G401 (cell line): ENCODE measurements at regions not wholly inside any gene's neighbourhood (a gene's known extent, or its start where the extent isn't known, plus 50 kb on each side); places are given as distances from the start of the nearest gene placed in this dataset.
"Not testable (repeated sequence)": the region's sequence is repeated elsewhere in the genome, so short reads cannot be mapped to it uniquely, and the experiment has no call there.

ENCODE experiments used
- DNase-seq: peaks from one replicate; pipeline ENCODE4 v3.0.0-alpha.2; 2015; ENCODE audit warnings: low spot score
- in situ Hi-C: cut with HindIII; loops from 2 replicates; pipeline ENCODE4 v1.10.0; 2016; ENCODE audit warnings: low sequenced_read_pairs, mixed read lengths

DNA sequence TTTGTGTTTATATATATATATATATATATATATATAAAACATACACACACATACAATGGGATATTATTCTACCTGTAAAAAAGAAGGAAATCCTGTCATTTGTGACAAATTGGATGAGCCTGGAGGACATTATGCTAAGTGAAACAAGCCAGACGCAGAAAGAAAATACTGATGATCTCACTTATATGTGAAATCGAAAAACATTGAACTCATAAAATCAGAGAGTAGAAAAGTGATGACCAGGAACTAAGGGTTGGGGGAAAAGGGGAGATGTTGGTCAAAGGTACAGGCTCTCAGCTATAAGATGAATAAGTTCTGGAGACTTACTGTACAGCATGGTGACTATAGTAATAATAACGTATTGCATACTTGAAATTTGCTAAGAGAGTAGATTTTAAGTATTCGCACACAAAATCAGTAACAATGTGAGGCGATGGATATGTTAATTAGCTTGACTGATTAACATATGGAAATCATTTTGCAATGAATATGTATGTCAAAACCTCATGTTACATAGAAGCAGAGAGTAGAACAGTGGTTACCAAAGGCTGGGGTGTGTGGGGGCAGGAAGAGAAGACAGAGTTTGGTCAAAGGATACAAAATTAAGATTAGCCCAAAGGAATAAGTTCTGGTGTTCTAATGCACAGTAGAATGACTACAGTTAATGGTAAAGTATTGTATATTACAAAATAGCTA is 92.3 kb upstream of the PHACTR1 start:
- in situ Hi-C loops: no loop called here
- DNase-seq: no peak

DNA sequence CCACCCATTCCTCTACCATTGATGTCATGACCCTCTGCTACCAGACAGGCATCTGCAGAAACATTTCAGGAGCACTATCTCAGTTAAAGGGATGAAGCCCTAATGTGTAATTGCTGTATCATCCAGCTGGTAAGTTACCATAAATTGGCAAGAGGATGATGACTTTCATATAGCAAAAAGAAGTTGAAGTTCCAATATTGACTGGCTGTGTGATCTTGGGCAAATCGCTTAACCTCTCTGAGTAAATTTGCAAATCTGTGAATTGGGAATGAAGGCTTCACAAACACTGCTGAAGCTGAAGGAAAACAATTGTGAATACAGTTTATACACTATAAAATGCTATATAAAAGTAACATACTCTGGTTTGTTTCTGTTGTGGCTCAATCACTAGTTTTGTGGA is 89.5 kb upstream of the PHACTR1 start:
- no peak for DNase-seq
- in situ Hi-C loops: no loop called here

DNA sequence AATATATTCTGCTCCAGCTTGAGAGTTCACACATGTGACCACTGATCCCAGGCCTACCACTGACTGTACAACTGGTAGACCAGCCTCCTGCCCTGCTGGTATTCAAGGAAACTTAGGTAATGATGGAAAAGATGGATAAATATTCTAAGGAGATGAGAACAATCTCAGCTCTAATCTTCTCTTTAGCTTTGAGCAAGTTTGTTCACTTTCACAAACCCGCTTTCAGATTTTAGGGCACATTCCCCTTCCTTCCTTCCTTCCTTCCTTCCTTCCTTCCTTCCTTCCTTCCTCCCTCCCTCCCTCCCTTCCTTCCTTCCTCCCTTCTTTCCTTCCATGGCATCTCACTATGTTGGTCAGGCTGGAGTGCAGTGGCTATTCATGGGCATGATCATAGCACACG is 88.2 kb upstream of the PHACTR1 start:
- no peak for DNase-seq
- in situ Hi-C loops: no loop called here

DNA sequence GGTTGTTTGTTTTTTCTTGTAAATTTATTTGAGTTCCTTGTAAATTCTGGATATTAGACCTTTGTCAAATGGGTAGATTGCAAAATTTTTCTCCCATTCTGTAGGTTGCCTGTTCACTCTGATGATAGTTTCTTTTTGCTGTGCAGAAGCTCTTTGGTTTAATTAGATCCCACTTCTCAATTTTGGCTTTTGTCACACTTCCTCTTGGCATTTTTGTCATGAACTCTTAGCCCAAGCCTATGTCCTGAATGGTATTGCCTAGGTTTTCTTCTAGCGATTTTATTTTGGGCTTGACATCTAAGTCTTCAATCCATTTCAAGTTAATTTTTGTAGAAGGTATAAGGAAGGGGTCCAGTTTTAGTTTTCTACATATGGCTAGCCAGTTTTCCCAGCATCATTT is 82.8 kb upstream of the PHACTR1 start:
- in situ Hi-C loops, DNase-seq: not testable (repeated sequence)

DNA sequence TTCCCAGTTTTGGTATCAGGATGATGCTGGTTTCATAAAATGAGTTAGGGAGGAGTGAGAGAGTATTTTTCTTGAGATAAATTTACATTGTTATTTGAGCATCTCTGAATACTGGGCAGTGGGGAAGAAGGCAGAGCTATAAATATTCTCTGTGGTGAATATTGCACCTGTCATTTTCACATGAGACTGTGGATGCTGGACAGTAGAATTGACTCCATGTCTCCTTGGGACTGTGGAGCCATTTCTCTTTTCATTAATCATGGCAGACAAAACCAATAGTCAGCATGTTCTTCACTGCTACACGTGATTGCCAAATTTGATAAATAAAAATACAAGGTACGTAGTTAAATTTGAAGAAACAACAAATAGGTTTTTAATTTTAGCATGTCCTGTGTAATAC is 81.2 kb upstream of the PHACTR1 start:
- in situ Hi-C loops: no loop called here
- DNase-seq: no peak

DNA sequence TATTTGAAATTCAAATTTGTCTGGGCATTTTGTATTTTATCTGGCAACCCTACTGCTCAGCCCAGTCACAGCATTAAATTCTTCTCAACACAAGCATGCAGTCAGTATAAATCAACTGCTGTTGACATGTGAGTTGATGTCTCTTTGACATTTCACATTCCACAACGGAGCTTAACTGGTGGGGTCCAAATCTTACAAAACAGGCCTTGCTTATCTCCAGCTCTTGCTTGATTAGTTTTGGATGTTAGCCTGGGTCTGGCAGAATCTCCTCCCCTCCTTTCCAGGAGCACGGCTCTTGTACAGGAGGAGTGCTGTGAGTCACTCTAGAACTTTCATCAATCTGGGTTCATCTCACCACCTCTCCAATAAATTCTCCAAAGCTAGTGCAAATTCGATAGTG is 80.8 kb upstream of the PHACTR1 start:
- no peak for DNase-seq
- in situ Hi-C loops: no loop called here

DNA sequence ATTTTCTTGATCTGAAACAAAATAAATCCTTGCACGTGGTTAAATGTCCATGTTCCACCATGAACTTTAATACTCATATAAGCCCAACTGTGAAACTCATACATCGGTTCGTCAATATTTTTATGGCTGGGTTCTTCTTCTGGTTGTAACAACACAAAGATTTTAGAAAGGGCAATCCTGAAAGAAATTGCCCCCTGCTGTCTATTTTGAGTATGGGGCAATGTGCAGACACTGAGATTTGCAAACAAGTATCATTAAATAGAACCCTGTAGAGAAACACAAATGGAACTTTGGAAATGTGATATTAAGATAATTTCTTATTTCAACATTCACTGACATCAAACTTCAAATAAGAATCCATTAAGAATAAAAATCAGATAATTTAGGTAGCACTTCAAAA is 80.2 kb upstream of the PHACTR1 start:
- in situ Hi-C loops: no loop called here
- DNase-seq: no peak

DNA sequence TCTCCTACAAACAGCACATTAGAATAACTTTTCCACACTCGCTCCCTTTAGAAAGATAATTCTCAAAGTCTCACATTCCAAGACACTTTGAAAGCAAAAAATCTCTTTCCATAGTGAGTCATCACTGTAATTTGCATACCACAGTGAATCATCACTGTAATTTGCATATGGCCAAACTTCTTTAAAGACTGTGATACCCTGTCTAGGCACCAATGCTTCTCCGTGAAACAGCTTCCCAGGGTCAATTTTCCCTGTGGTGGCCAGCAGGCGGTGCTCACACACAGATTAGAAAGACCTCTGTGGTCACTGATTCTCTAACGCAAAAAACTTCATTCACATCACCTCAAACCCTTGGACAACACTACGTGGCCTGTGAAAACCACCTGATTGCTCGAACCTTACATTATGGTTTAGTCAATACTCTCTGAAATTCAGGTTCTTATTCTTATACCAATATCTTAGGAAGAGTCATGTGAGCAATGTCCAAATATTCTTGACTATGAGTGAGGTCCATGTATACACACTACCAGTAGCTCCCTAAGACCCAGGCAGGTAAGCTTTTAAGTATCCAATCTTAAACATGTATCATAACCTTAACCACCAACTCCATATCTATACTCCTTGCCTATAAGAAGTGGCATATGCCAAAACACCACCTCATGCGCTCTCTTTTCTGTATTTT is 78.5 kb upstream of the PHACTR1 start:
- peak; percentile 58 for DNase-seq
- in situ Hi-C loops: no loop called here

DNA sequence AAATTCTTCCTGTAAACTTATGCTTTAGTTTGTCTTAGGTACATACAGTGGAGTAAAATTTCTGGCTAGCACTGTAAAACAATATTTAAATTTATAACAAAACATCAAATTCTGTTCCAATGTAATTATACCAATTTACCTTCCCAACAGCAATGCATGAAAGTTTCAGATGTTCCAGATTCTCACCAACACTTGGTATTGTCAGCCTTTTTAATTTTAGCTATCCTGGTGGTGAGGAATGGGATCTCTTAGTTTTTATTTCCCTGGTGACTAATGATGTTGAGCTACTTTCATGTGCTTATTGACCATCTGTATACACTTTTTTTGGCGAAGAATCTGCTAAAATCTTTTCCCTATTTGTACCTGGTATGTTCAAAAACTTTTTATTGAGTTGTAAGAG is 76.1 kb upstream of the PHACTR1 start:
- in situ Hi-C loops: no loop called here

DNA sequence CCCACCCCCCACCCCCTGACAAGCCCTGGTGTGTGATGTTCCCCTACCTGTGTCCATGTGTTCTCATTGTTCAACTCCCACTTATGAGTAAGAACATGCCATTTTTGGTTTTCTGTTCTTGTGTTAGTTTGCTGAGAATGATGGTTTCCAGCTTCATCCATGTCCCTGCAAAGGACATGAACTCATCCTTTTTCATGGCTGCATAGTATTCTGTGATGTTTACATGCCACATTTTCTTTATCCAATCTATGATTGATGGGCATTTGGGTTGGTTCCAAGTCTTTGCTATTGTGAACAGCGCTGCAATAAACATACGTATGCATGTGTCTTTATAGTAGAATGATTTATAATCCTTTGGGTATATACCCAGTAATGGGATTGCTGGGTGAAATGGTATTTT is 74.8 kb upstream of the PHACTR1 start:
- DNase-seq, in situ Hi-C loops: not testable (repeated sequence)

More for the DNA sequence above, 76.1 kb upstream of the PHACTR1 start:
- no peak for DNase-seq

DNA sequence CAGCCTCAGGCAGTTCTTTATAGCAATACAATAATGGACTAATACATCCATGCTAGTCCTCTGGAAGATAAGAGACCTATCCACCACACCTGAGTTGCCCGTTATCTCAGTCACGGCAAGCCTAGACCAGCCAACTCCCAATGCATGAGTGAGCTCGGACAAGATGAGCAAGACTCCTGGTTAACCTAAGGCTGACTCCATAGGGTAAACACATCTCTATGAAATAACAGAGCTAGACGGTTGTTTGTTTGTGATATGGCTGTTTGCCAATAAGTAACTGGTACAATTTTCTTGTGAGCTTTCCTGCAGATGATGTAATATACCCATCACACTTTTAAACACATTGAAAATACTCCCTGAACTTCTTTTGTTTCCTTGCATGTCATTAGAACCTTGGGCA is 70.6 kb upstream of the PHACTR1 start:
- no peak for DNase-seq
- in situ Hi-C loops: no loop called here

DNA sequence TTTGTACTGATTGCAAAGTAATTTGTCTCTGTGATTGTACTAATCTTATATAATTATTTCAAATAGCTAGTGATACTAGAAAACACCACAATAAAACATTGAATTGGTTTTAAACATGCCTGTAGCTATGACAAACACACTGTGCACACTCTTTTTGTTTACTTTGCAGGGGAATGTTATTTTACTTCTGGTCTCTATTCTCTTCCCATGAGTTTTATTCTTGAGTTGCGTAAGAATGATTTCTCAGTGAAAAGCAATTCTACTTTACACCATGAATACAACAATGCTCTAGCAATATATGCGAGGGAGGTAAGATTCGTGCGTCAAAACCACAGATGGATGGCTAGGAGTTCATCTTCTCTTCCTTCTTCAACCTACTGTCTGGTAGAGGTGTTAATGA is 68.4 kb upstream of the PHACTR1 start:
- in situ Hi-C loops: no loop called here
- no peak for DNase-seq

DNA sequence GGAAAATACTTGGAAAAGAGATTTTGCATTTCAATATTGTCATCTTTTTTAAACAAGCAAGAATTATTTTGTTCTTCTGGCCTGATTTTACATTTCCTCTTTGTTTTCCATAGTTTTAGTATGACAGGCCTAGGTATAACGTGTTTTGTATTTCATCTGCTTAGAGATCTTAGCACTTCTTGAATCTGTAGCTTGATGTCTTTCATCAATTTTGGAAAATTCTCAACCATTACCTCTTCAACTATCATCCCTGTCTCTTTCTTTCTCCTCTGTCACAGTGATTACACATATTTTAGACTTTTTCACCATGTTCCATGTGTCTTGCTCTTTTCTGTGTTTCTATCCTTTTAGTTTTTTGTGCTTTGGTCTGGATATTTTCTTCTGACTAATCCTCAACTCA is 67.2 kb upstream of the PHACTR1 start:
- in situ Hi-C loops: no loop called here
- DNase-seq: no peak

DNA sequence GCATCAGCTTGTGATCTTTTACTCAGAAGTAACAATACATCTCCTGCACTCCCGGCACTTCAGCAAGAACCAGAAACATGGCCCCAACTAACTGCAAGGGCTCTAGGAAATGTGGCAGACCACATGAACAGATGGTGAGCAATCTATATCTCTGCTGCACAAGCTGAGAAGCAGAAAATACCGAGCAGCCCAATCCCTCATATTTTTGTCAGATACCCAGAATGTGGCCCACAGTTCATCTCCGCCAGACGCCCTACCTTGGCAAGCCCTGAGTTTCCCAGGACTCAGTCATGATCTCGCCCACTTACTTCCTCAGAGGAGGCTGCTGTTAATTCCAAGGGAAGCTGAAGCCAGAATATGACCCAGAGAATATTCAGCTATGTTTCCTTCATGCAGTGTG is 63.1 kb upstream of the PHACTR1 start:
- DNase-seq: peak; percentile 83
- in situ Hi-C loops: no loop called here

DNA sequence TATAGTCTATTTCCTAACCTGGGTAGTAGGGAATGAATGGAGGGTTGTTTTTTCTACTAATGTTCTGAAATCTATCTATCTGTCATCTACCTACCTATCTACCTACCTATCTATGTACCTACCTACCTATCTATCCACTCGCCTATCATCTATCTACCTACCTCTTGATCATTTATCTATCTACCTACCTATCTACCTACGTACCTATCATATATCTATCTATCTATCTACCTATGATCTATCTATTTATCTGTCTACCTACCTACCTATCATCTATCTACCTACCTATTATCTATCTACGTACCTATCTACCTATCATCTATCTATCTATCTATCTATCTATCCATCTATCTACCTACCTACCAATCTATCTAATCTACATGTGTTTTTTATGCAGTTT is 62.5 kb upstream of the PHACTR1 start:
- DNase-seq: no peak
- in situ Hi-C loops: no loop called here

DNA sequence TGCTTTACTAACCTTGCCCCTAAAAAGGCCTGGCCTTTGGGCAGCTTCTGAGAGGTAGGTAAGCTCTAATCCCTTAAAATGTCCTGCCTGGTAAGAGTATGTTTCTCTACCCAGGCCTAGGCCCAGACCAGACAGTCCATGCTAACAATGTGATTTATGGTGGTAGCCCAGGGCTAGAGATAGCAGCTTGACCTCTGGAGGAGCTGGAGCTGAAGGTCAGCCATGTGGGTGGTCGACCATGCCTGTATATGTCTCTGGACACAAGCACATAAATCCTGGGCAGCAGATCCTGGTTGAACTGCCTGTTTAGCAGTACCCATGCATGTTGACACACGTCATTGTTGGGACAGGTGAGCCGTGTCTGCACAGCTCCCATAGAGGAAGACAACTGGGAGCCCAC is 62.1 kb upstream of the PHACTR1 start:
- no peak for DNase-seq
- in situ Hi-C loops: no loop called here

DNA sequence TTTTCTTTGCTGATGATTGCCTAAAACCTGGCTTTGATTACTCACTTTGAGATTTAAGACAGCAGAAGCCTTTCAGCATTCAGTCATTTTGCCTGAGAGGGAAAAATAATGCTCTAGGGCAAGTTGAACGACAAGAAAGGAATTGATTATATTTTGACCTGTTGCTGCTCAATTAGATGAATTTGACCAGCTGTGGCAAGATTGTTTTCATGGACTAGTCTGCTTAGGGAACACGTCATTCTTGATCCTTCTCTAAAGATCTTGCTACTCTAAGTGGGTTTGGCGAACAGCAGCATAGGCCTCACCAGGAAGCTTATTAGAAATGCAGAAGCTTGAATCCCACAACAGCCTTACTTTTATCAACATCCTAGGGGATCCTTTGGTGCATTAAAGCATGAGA is 59.7 kb upstream of the PHACTR1 start:
- no peak for DNase-seq
- in situ Hi-C loops: no loop called here

DNA sequence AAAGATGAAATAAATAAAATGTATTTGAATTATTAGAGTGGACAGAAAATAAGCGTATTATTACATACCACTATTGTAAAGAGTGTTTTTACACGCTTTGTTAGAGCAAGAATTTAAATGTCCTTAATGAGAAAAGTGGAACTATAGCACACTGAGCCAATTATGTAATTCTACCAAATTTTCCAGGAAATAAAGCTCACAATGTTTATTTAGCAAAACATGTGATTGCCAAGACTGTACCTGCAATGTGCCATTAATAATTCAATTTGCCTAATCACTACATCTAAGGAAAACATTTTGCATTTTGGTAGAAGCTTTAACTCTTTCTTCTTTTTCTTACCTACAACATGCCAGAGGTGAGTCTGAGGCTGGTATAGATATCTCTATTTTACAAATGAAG is 58.7 kb upstream of the PHACTR1 start:
- no peak for DNase-seq
- in situ Hi-C loops: no loop called here

DNA sequence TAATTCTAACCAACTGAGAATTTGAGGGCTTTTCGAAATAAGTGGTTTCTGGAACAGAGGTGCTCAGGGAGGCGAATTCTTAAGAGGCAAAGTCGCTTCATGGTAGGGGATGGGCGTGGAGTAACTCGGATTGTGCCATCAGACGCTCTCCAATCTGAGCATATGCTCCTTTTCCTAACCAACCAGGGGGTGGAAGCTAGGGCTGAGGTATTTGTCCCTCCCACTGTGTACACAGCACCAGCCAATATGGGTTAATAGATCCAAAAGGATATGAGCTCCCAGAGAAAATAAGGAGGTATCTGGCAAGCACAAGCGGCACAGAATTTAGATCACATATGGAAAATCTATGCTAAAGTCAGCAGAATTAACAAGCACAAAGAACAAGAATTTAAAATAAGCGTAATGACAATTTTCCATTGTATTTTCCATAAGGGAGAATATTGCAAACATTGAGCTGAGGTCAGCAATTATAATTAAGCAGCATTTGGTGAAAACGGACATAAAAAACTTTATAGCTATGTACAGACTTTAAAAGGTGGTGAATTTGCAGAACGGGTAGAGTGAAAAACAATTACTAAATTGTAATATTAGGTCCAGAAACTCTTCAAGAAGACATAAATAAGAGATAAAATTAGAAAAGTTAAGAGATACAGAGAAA is 55.0 kb upstream of the PHACTR1 start:
- in situ Hi-C loops: no loop called here
- peak; percentile 45 for DNase-seq
